PC-9 (cell line): ENCODE measurements at regions not wholly inside any gene's neighbourhood (a gene's known extent, or its start where the extent isn't known, plus 50 kb on each side); places are given as distances from the start of the nearest gene placed in this dataset.

ENCODE experiments used
- CTCF ChIP-seq: fragments of 200-600 bp; sonication (generic); conservative IDR thresholded peaks from 2 replicates; pipeline ENCODE4 v1.6.1; 2017; ENCODE audit warnings: mixed run types, antibody characterized with exemption, mild to moderate bottlenecking, moderate library complexity
- EZH2 ChIP-seq: fragments of 200-600 bp; sonication (generic); IDR thresholded peaks from 2 replicates; pipeline ENCODE4 v1.8.0; 2017; ENCODE audit warnings: antibody characterized with exemption, low read depth

- TF ChIP-seq CTCF, result no peak
- no peak for TF ChIP-seq EZH2
These were observed 62.4 kb downstream of the TET3 start for GRCh38 chr2:74047152-74047551.
